HL-60 (cell line): ENCODE measurements at regions not wholly inside any gene's neighbourhood (a gene's known extent, or its start where the extent isn't known, plus 50 kb on each side); places are given as distances from the start of the nearest gene placed in this dataset.

Experiments used
- DNase-seq, 2 experiments: peaks; one replicate each; pipeline ENCODE4 v3.0.0-alpha.2; 2010 to 2020; ENCODE audit warnings: low read depth in 1 of 2, low spot score in 1 of 2
- H3K27ac ChIP-seq: fragments of 250-450 bp; sonication (Bioruptor Pico); replicated peaks from 2 replicates; pipeline ENCODE4 v1.5.1; 2020; ENCODE audit warnings: mild to moderate bottlenecking, moderate library complexity
- H3K27me3 ChIP-seq: fragments of 250-450 bp; sonication (Bioruptor Pico); 2 replicates; pipeline ENCODE4 v1.5.1; 2021; ENCODE audit warnings: mild to moderate bottlenecking, moderate library complexity; ENCODE audit not compliant: insufficient read depth, poor library complexity, severe bottlenecking
- H3K4me3 ChIP-seq: replicated peaks from 2 replicates; pipeline ENCODE4 v1.5.1; 2011; ENCODE audit warnings: mild to moderate bottlenecking, control low read depth, low read length; ENCODE audit not compliant: insufficient read depth
- CTCF ChIP-seq: IDR thresholded peaks from one replicate; pipeline ENCODE4 v1.5.1; 2011; ENCODE audit warnings: low read length, control low read depth, inconsistent platforms; ENCODE audit not compliant: insufficient read depth
- GABPA ChIP-seq: IDR thresholded peaks from 2 replicates; pipeline ENCODE4 v1.6.1; 2012; ENCODE audit warnings: low read depth
- POLR2AphosphoS5 ChIP-seq: IDR thresholded peaks from 2 replicates; pipeline ENCODE4 v1.6.1; 2012; ENCODE audit warnings: low read depth
- SPI1 ChIP-seq: IDR thresholded peaks from 2 replicates; pipeline ENCODE4 v1.6.1; 2012; ENCODE audit warnings: low read depth, mild to moderate bottlenecking, borderline replicate concordance
- TF ChIP-seq, protein P1 (sequence below): IDR thresholded peaks from 2 replicates; pipeline ENCODE4 v1.6.1; 2012; ENCODE audit warnings: low read depth; ENCODE audit not compliant: insufficient replicate concordance

- TF ChIP-seq POLR2AphosphoS5 (no peak), SPI1 (no peak), GABPA (no peak), CTCF (no peak)
- Histone ChIP-seq H3K27ac (no peak overlapping the region), H3K27me3 (no peaks in the 10 kb centered on the region), H3K4me3 (no peak overlapping the region)
- DNase-seq, result no peak
These were observed 186.3 kb upstream of the GPR149 start for GRCh38 chr3:154616298-154616697.

- H3K4me3 ChIP-seq, result no peak overlapping the region
- no peaks in the 10 kb centered on the region for H3K27me3 ChIP-seq
- no peak overlapping the region for H3K27ac ChIP-seq
- no peak for TF ChIP-seq GABPA
- TF ChIP-seq, protein P1, sequence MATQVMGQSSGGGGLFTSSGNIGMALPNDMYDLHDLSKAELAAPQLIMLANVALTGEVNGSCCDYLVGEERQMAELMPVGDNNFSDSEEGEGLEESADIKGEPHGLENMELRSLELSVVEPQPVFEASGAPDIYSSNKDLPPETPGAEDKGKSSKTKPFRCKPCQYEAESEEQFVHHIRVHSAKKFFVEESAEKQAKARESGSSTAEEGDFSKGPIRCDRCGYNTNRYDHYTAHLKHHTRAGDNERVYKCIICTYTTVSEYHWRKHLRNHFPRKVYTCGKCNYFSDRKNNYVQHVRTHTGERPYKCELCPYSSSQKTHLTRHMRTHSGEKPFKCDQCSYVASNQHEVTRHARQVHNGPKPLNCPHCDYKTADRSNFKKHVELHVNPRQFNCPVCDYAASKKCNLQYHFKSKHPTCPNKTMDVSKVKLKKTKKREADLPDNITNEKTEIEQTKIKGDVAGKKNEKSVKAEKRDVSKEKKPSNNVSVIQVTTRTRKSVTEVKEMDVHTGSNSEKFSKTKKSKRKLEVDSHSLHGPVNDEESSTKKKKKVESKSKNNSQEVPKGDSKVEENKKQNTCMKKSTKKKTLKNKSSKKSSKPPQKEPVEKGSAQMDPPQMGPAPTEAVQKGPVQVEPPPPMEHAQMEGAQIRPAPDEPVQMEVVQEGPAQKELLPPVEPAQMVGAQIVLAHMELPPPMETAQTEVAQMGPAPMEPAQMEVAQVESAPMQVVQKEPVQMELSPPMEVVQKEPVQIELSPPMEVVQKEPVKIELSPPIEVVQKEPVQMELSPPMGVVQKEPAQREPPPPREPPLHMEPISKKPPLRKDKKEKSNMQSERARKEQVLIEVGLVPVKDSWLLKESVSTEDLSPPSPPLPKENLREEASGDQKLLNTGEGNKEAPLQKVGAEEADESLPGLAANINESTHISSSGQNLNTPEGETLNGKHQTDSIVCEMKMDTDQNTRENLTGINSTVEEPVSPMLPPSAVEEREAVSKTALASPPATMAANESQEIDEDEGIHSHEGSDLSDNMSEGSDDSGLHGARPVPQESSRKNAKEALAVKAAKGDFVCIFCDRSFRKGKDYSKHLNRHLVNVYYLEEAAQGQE, result no peak
- no peak for TF ChIP-seq SPI1
- TF ChIP-seq CTCF, result no peak
- no peak for TF ChIP-seq POLR2AphosphoS5
- DNase-seq, result no peak
These were observed 185.5 kb upstream of the GPR149 start for GRCh38 chr3:154615471-154615870.

DNA sequence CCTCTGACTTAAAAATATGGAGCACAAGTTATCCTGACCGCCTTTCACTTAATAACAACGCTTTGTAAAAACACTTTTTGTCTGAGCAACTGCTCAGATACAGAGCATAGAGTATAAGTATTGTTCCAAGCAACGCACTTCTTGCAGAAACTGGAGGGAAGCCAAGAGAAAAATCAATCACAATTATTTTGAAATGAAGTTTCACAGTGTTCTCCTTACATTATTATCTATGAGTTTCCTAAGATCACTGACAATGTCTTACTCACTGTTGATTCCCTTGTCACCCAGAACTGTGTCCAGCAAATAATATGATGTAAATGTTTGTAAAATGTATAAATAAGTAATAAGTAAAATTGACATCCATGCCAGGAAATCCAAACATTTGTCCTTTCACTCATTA, 184.6 kb upstream of the GPR149 start:
- Histone ChIP-seq H3K27ac (no peak overlapping the region), H3K27me3 (no peaks in the 10 kb centered on the region), H3K4me3 (no peak overlapping the region)
- DNase-seq, result no peak
- TF ChIP-seq SPI1, result no peak
- TF ChIP-seq CTCF, result no peak
- TF ChIP-seq, protein P1, result no peak
- TF ChIP-seq GABPA, result no peak
- no peak for TF ChIP-seq POLR2AphosphoS5

GRCh38 chr3:154614078-154614477, 184.1 kb upstream of the GPR149 start:
- no peaks in the 10 kb centered on the region for H3K27me3 ChIP-seq
- H3K4me3 ChIP-seq, result no peak overlapping the region
- no peak overlapping the region for H3K27ac ChIP-seq
- DNase-seq, result no peak
- TF ChIP-seq, protein P1, result no peak
- no peak for TF ChIP-seq GABPA
- TF ChIP-seq SPI1, result no peak
- no peak for TF ChIP-seq POLR2AphosphoS5
- TF ChIP-seq CTCF, result no peak
